Thymus (tissue), 11 donors: ENCODE measurements at regions not wholly inside any gene's neighbourhood (a gene's known extent, or its start where the extent isn't known, plus 50 kb on each side); places are given as distances from the start of the nearest gene placed in this dataset.

Experiments
- DNase-seq, 9 donors: peaks; one replicate each; pipeline ENCODE4 v3.0.0-alpha.2; 2013; ENCODE audit warnings: low spot score in 9 of 9, low read depth in 6 of 9, missing footprints in 1 of 9
- H3K27ac ChIP-seq, 2 donors: one replicate each; pipeline ENCODE4 v1.5.1; 2013; ENCODE audit warnings: control low read depth in 1 of 2, low read depth in 1 of 2, low read length in 1 of 2, mild to moderate bottlenecking in 1 of 2, moderate library complexity in 1 of 2
- H3K27me3 ChIP-seq, 2 donors: one replicate each; pipeline ENCODE4 v1.5.1; 2013; ENCODE audit warnings: low read length in 1 of 2; ENCODE audit not compliant: control insufficient read depth in 2 of 2, insufficient read depth in 1 of 2
- H3K36me3 ChIP-seq, 2 donors: one replicate each; pipeline ENCODE4 v1.5.1; 2013; ENCODE audit warnings: low read length in 1 of 2, mild to moderate bottlenecking in 1 of 2, moderate library complexity in 1 of 2; ENCODE audit not compliant: control insufficient read depth in 2 of 2, insufficient read depth in 2 of 2
- H3K4me1 ChIP-seq, 2 donors: one replicate each; pipeline ENCODE4 v1.5.1; 2013; ENCODE audit warnings: low read length in 2 of 2; ENCODE audit not compliant: control insufficient read depth in 2 of 2, insufficient read depth in 2 of 2
- H3K4me3 ChIP-seq, 2 donors: one replicate each; pipeline ENCODE4 v1.5.1; 2013; ENCODE audit warnings: low read length in 2 of 2, control low read depth in 1 of 2, mild to moderate bottlenecking in 1 of 2
- H3K9me3 ChIP-seq, 2 donors: one replicate each; pipeline ENCODE4 v1.5.1; 2013; ENCODE audit warnings: low read length in 1 of 2, mild to moderate bottlenecking in 1 of 2; ENCODE audit not compliant: control insufficient read depth in 2 of 2, insufficient read depth in 1 of 2
- WGBS: extraction: QIAGEN DNeasy Blood & Tissue Kit; methylation state at CpG from one replicate; pipeline ENCODE4 v1.1.7; 2013; 5-methylcytosine and 5-hydroxymethylcytosine counted together
- donor health status: healthy.

- no peak for DNase-seq
- Histone ChIP-seq H3K27ac (no peak overlapping the region), H3K4me3 (no peak overlapping the region), H3K36me3 (no peaks in the 10 kb centered on the region), H3K4me1 (no peaks in the 10 kb centered on the region), H3K9me3 (no peaks in the 10 kb centered on the region), H3K27me3 (no peaks in the 10 kb centered on the region)
- 73% methylated on average over 11 of the region's 11 CpGs for WGBS
These were observed 110.7 kb upstream of the IRX3 start for GRCh38 chr16:54397190-54397835.

- Histone ChIP-seq H3K4me1 (no peaks in the 10 kb centered on the region), H3K4me3 (no peak overlapping the region), H3K9me3 (no peaks in the 10 kb centered on the region), H3K27me3 (no peaks in the 10 kb centered on the region), H3K27ac (no peak overlapping the region), H3K36me3 (no peaks in the 10 kb centered on the region)
- 80% methylated on average over 8 of the region's 8 CpGs for WGBS
- DNase-seq: no peak
These were observed 103.4 kb upstream of the IRX3 start for GRCh38 chr16:54389836-54390494.

DNA sequence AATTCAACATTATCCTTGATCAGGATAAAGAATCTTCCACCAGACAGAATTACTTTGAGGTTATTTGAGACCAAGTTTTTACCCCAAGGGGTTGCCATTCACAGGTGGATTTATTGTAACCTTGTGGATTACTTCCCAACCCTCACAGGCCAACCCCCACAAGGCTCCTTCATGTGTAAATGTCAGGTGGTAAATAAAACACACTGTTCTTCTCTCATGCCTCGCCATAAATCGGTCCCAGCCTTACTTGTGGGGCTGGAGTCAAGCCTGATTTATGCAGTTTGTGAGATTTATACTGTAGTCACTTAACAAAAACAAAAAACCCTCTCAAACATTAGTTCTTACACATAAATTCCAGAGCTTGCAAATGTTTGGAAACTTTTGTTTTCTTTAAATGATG is 98.6 kb upstream of the IRX3 start:
- H3K9me3 ChIP-seq: no peaks in the 10 kb centered on the region
- H3K27me3 ChIP-seq: no peaks in the 10 kb centered on the region
- no peak overlapping the region for H3K4me3 ChIP-seq
- no peaks in the 10 kb centered on the region for H3K4me1 ChIP-seq
- no peaks in the 10 kb centered on the region for H3K36me3 ChIP-seq
- H3K27ac ChIP-seq: no peak overlapping the region
- DNase-seq: no peak
- WGBS: 58% methylated on average over 2 of the region's 2 CpGs

GRCh38 chr16:54381601-54382313 is 95.2 kb upstream of the IRX3 start:
- no peak overlapping the region for H3K4me3 ChIP-seq
- H3K36me3 ChIP-seq: no peaks in the 10 kb centered on the region
- WGBS: 92% methylated on average over 12 of the region's 12 CpGs
- H3K4me1 ChIP-seq: no peaks in the 10 kb centered on the region
- peaks cover 0 to 3% of the 10 kb centered on the region in 2 donors for H3K27me3 ChIP-seq
- H3K9me3 ChIP-seq: no peaks in the 10 kb centered on the region
- DNase-seq: no peak
- no peak overlapping the region for H3K27ac ChIP-seq

GRCh38 chr16:54375071-54375470 is 88.5 kb upstream of the IRX3 start:
- 24% methylated on average over 8 of the region's 8 CpGs for WGBS
- peaks cover 3 to 56% of the 10 kb centered on the region in 2 donors for H3K27me3 ChIP-seq
- no peak overlapping the region for H3K27ac ChIP-seq
- peaks cover 2 to 4% of the 10 kb centered on the region in 2 donors for H3K4me1 ChIP-seq
- H3K9me3 ChIP-seq: no peaks in the 10 kb centered on the region
- no peak for DNase-seq
- H3K4me3 ChIP-seq: no peak overlapping the region
- no peaks in the 10 kb centered on the region for H3K36me3 ChIP-seq

DNA sequence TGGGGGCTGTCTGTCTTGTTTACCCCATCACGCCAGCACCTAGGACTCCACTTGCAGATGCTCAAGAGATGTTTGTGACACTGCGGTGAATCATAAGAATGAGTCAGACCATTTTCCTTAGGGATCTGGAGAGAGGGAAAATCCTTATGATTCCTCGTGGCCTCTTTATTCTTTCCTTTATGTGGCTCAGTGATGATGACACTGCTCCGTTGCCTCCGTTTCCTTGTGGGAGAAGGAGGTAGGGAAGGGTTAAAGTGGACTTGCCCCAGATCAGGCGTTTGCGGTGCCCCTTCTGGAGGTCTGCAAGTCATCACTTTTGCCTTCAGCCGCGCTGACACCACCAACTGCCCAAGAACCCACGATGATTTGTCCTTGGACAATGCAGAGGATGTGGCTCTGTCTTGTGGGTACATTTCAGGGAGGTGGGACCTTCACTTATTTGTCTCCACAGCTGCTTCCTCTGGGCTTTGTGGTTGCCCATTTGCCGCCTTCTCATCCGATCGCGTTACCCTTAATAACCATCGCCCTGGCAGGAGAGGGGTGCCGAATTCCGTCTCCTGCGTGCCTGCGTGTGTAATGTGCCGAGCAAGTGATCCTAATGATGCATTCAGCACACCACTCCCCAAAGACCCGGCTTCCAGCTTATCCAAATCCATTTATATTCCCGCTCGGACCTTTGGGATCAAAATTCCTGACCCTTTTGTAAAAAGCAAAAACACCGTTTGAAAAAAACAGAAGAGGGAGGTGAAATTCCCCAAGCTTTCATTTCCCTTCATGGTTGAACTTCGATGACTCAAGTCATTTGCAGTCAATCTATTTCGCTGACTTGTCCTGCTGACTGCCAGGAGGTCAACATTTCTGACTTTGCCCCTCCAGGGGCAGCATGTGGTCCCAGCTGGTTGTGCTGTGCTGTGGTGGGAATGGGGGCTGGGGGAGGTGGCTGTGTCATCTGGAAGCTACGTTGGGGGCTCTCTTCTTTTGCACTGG is 87.2 kb upstream of the IRX3 start:
- peaks cover 5 to 63% of the 10 kb centered on the region in 2 donors for H3K27me3 ChIP-seq
- no peak overlapping the region for H3K4me3 ChIP-seq
- H3K27ac ChIP-seq: no peak overlapping the region
- 16% methylated on average over 27 of the region's 27 CpGs for WGBS
- H3K4me1 ChIP-seq: peaks cover 2 to 4% of the 10 kb centered on the region in 2 donors
- DNase-seq: no peak
- no peaks in the 10 kb centered on the region for H3K9me3 ChIP-seq
- no peaks in the 10 kb centered on the region for H3K36me3 ChIP-seq

DNA sequence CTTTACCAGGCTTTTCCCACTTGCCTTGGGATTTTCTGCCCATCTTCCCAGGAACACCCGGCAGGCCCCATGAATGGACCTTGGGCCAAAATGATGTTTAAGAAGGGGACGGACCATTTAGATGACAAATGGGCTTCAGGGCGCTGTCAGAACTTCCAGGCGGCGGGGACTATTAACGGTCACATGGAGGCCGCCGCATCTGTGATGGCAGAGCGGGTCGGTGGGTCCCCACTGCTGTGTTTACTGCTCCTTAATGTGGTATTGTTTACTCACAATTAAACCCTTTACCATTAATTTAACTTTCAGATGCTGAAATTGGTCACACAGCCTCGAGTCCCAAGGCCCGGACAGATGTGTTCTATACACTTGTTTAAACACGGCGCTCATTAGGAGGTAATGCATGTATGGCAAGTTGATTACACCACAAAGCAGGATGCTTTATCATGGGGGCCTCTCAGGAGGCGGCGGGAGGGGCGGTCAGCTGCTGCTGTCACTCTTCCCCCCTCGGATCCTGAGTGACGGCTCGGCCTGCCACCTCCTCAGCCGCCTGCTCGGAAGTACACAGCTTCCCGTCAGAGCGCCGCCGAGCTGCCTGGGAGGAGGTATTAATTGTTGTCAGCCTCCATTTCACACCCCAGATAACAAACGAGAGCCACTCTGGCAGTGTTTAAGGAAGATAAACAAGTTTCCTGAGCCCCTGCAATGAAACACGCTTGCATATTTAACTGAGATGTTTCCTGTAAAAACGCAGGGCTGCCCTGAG is 83.9 kb upstream of the IRX3 start:
- no peaks in the 10 kb centered on the region for H3K36me3 ChIP-seq
- H3K9me3 ChIP-seq: no peaks in the 10 kb centered on the region
- 31% methylated on average over 29 of the region's 29 CpGs for WGBS
- peak in 4 of 9 donors; percentile 2 to 18 (median 6) for DNase-seq
- peaks cover 5 to 56% of the 10 kb centered on the region in 2 donors for H3K27me3 ChIP-seq
- peaks cover 2 to 4% of the 10 kb centered on the region in 2 donors for H3K4me1 ChIP-seq
- H3K4me3 ChIP-seq: no peak overlapping the region
- H3K27ac ChIP-seq: no peak overlapping the region

DNA sequence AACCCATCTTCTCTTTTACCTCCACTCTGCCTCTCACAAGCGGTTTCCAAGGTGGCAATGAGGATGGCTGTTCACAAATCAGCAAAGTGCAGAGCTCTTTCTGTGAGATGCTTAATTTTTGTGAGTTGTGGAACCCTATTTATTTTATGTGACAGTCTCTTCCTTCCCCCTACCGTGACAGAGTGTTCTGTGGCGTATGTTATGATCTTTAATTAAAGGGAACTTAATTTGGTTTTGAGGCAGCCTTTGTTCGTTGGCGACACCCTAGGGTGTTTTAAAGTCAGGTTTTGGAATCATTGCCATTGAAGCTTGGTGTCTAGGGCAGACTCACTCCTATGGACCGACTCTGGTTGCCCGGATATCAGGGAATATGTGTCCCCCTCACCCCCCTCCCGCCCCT is 83.3 kb upstream of the IRX3 start:
- peaks cover 5 to 50% of the 10 kb centered on the region in 2 donors for H3K27me3 ChIP-seq
- H3K4me1 ChIP-seq: peaks cover 2 to 4% of the 10 kb centered on the region in 2 donors
- DNase-seq: no peak
- H3K27ac ChIP-seq: no peak overlapping the region
- no peaks in the 10 kb centered on the region for H3K9me3 ChIP-seq
- WGBS: 59% methylated on average over 8 of the region's 8 CpGs
- H3K4me3 ChIP-seq: no peak overlapping the region
- no peaks in the 10 kb centered on the region for H3K36me3 ChIP-seq
